ENCODE measurements at regions not wholly inside any gene's neighbourhood (a gene's known extent, or its start where the extent isn't known, plus 50 kb on each side); places are given as distances from the start of the nearest gene placed in this dataset.

GRCh38 chr1:104878203-104878909, 1128.7 kb downstream of the AMY1C start:
- no peak for FAIRE-seq
- no peak for ATAC-seq
- no peaks in the 10 kb centered on the region for H3K36me3 ChIP-seq
- no peak overlapping the region for H3K4me3 ChIP-seq
- no peaks in the 10 kb centered on the region for H3K9me3 ChIP-seq
- intact Hi-C loops (cut with DNase I) = no loop called here
- no peaks in the 10 kb centered on the region for H3K4me1 ChIP-seq
- no peaks in the 10 kb centered on the region for H3K27me3 ChIP-seq
- no peak for DNase-seq
- H3K27ac ChIP-seq = no peak overlapping the region
- WGBS, 2 donors = 30 to 43% methylated on average over 5 of the region's 5 CpGs
- TF ChIP-seq, protein P1, sequence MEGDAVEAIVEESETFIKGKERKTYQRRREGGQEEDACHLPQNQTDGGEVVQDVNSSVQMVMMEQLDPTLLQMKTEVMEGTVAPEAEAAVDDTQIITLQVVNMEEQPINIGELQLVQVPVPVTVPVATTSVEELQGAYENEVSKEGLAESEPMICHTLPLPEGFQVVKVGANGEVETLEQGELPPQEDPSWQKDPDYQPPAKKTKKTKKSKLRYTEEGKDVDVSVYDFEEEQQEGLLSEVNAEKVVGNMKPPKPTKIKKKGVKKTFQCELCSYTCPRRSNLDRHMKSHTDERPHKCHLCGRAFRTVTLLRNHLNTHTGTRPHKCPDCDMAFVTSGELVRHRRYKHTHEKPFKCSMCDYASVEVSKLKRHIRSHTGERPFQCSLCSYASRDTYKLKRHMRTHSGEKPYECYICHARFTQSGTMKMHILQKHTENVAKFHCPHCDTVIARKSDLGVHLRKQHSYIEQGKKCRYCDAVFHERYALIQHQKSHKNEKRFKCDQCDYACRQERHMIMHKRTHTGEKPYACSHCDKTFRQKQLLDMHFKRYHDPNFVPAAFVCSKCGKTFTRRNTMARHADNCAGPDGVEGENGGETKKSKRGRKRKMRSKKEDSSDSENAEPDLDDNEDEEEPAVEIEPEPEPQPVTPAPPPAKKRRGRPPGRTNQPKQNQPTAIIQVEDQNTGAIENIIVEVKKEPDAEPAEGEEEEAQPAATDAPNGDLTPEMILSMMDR (IDR thresholded peaks at IDR 0.05) = no peak

DNA sequence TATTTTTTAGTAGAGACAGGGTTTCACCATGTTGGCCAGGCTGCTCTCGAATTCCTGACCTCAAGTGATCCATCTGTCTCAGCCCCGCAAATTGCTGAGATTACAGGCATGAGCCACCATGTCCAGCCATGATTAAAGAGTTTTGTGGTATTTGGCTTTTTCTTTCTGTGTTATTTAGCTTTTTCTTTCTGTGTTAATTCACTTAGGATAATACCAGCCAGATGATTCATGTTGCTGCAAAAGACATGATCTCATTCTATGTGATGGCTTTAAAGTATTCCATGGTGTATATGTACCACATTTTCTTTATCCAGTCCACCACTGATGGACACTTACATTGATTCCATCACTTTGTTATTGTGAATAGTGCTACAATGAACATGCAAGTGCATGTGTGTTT, 1135.2 kb downstream of the AMY1C start:
- no peaks in the 10 kb centered on the region for H3K36me3 ChIP-seq
- DNase-seq = no peak
- 63 to 65% methylated on average over 2 of the region's 2 CpGs for WGBS, 2 donors
- TF ChIP-seq, protein P1 (IDR thresholded peaks at IDR 0.05) = no peak
- H3K27me3 ChIP-seq = peaks cover 0 to 3% (median 0%) of the 10 kb centered on the region in 4 donors
- no peak for FAIRE-seq
- H3K27ac ChIP-seq = no peak overlapping the region
- no peak for ATAC-seq
- H3K4me3 ChIP-seq = no peak overlapping the region
- no peaks in the 10 kb centered on the region for H3K4me1 ChIP-seq
- intact Hi-C loops (cut with DNase I) = no loop called here
- H3K9me3 ChIP-seq = no peaks in the 10 kb centered on the region

- Histone ChIP-seq H3K4me3 (no peak overlapping the region), H3K9me3 (peaks cover 0 to 5% (median 0%) of the 10 kb centered on the region in 4 donors), H3K27ac (no peak overlapping the region), H3K27me3 (no peaks in the 10 kb centered on the region), H3K36me3 (no peaks in the 10 kb centered on the region), H3K4me1 (no peaks in the 10 kb centered on the region)
- intact Hi-C loops (cut with DNase I) = no loop called here
- TF ChIP-seq, protein P1 (IDR thresholded peaks at IDR 0.05) = no peak
- WGBS, 2 donors = 54 to 63% methylated on average over 3 of the region's 3 CpGs
- FAIRE-seq = no peak
- no peak for DNase-seq
- ATAC-seq = no peak
These were observed 1155.6 kb downstream of the AMY1C start for GRCh38 chr1:104905322-104905721.

DNA sequence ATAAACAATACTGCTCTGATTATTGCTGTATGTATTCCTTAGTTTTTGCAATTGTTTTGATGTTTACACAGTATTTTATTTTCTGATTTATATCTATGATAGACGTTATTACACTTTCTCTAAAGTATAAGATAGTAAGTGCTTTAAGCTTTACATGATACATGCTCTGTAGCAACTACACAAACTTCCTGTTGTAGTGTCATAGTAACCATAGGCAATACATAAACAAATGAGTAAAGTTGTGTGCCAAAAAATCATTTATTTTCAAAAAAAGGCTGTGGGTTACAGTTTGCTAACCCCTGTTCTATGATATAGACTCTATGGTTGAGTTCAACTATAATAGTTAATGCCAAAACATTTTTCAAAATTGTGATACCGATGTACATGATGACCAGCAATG, 1156.4 kb downstream of the AMY1C start:
- FAIRE-seq (no peak), DNase-seq (no peak), ATAC-seq (no peak)
- Histone ChIP-seq H3K27me3 (no peaks in the 10 kb centered on the region), H3K4me1 (no peaks in the 10 kb centered on the region), H3K27ac (no peak overlapping the region), H3K9me3 (peaks cover 0 to 5% (median 0%) of the 10 kb centered on the region in 4 donors), H3K4me3 (no peak overlapping the region), H3K36me3 (no peaks in the 10 kb centered on the region)
- intact Hi-C loops (cut with DNase I) = no loop called here
- 11 to 13% methylated on average over 2 of the region's 2 CpGs for WGBS, 2 donors
- TF ChIP-seq, protein P1 (IDR thresholded peaks at IDR 0.05) = no peak

DNA sequence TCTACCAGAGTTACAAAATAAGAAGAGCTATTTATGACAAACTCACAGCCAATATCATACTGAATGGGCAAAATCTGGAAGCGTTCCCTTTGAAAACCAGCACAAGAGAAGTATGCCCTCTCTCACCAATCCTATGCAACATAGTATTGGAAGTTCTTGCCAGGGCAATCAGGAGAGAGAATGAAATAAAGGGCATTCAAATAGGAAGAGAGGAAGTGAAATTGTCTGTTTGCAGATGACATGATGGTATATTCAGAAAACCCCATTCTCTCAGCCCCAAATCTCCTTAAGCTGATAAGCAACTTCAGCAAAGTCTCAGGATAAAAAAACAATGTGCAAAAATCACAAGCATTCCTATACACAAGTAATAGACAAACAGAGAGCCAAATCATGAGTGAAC, 1169.5 kb downstream of the AMY1C start:
- Histone ChIP-seq H3K36me3 (no peaks in the 10 kb centered on the region), H3K27ac (no peak overlapping the region), H3K4me3 (no peak overlapping the region), H3K9me3 (no peaks in the 10 kb centered on the region), H3K4me1 (no peaks in the 10 kb centered on the region), H3K27me3 (no peaks in the 10 kb centered on the region)
- 70 to 76% methylated on average over 1 of the region's 1 CpG for WGBS, 2 donors
- FAIRE-seq = no peak
- DNase-seq = no peak
- intact Hi-C loops (cut with DNase I) = no loop called here
- TF ChIP-seq, protein P1 (IDR thresholded peaks at IDR 0.05) = no peak
- ATAC-seq = no peak

Measured in pancreas (tissue), 10 donors.